GM23248 (cell line): ENCODE measurements at regions not wholly inside any gene's neighbourhood (a gene's known extent, or its start where the extent isn't known, plus 50 kb on each side); places are given as distances from the start of the nearest gene placed in this dataset.

ENCODE experiments used
- EZH2 ChIP-seq: fragments of 200-600 bp; sonication (generic); IDR thresholded peaks from 2 replicates; pipeline ENCODE4 v1.6.1; 2018; ENCODE audit warnings: antibody characterized with exemption, mild to moderate bottlenecking; ENCODE audit not compliant: insufficient read depth, poor library complexity, severe bottlenecking
- EZH2phosphoT487 ChIP-seq: fragments of 200-600 bp; sonication (generic); IDR thresholded peaks from 2 replicates; pipeline ENCODE4 v1.6.1; 2018; ENCODE audit warnings: antibody characterized with exemption, moderate library complexity, mild to moderate bottlenecking, low read depth; ENCODE audit not compliant: insufficient read depth

DNA sequence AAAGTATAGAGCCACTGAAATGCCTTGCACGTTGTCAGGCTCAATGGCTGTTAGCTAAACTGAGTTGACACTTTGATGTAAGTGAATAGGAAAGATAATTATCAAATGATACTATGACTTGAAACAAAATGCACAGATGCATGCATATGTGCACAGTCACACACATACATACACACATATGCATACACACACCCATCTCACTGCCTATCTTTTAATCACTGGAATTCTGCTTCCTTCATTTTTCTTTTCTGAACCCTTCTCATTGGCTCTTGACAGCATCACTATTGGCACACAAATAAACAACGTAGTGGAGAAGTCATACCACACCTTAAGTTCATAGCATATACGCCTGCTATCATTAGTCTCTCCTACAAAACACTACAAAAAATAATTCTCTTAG is 154.9 kb upstream of the NCKAP5 start:
- TF ChIP-seq EZH2 (no peak), EZH2phosphoT487 (no peak)
